Activated naive CD8-positive, alpha-beta T cell treated with anti-CD3 and anti-CD28 coated beads, Interleukin-2, amount 50 U/mL, for 24 hours (primary cell): ENCODE measurements at regions not wholly inside any gene's neighbourhood (a gene's known extent, or its start where the extent isn't known, plus 50 kb on each side); places are given as distances from the start of the nearest gene placed in this dataset.

Source experiments
- ATAC-seq: fragments of 150-1000 bp; cut with Tn5 transposase; one replicate; pipeline ENCODE4 v1.10.0; 2021
- DNase-seq: peaks from one replicate; pipeline ENCODE4 v3.0.0; 2021
- H3K27ac Mint-ChIP-seq: one replicate; pipeline ENCODE4 v1.8.0; 2021; ENCODE audit warnings: mild to moderate bottlenecking, mixed read lengths
- H3K27me3 Mint-ChIP-seq: one replicate; pipeline ENCODE4 v1.8.0; 2021; ENCODE audit warnings: mixed read lengths
- H3K36me3 Mint-ChIP-seq: one replicate; pipeline ENCODE4 v1.8.0; 2021; ENCODE audit warnings: low read depth, mixed read lengths
- H3K4me1 Mint-ChIP-seq: one replicate; pipeline ENCODE4 v1.8.0; 2021; ENCODE audit warnings: mixed read lengths
- H3K4me3 Mint-ChIP-seq: one replicate; pipeline ENCODE4 v1.8.0; 2021; ENCODE audit warnings: mild to moderate bottlenecking, moderate library complexity, mixed read lengths
- H3K9me3 Mint-ChIP-seq: one replicate; pipeline ENCODE4 v1.8.0; 2021; ENCODE audit warnings: mixed read lengths

DNA sequence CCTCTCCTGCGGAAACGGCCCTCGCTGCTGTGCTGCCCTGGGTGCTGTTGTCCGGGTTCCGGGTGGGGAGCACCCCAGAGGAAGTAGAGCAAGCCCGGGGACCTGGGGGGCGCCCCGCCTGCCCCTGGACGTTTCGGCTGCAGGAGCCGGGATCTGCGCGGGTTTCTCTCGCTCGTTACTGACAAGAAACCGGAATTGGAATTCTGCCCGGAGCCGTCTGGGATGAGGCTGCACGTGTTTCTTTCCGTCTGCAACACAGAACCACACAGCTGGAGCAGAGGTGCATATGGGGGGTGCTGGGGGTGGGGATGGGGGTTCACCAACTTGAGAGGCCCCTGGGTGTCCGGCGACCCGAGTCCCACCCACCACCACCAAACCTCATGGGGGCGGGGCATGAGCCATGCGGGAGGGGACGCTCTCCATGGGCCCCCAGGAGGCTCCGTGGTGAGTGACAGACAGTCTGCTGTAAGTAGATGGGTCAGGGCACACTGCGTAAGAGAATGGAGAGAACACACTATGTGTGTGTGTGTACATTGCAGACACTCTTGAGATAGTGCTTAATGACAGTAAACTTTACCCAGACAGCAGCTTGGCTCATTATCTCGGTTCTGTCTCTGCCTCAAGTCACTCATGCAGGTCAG lies 261.4 kb upstream of the C1orf174 start:
- peaks cover 15% of the 10 kb centered on the region for H3K27me3 Mint-ChIP-seq
- H3K4me1 Mint-ChIP-seq, result no peaks in the 10 kb centered on the region
- no peak overlapping the region for H3K4me3 Mint-ChIP-seq
- no peak for ATAC-seq
- no peak for DNase-seq
- H3K9me3 Mint-ChIP-seq, result no peaks in the 10 kb centered on the region
- H3K27ac Mint-ChIP-seq, result no peak overlapping the region
- no peaks in the 10 kb centered on the region for H3K36me3 Mint-ChIP-seq

DNA sequence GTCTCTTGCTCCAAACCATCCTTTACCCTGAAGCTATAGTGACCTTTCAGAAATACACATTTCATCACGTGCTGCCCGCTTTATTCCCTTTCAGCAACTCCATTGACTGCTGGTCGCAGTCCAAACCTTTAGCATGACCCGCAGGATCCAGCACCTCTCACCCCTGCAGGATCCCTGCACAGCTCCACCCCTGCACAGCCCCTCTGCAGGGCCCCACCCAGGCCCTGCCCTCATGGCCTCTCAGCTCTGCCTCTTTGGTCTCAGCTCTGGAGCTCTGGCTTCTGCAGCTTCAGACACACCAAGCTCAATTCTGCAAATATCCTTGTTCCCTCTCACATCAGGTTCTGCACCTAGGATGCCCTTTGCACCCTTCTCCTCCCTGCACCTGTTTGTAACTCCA lies 264.9 kb upstream of the C1orf174 start:
- H3K9me3 Mint-ChIP-seq, result no peaks in the 10 kb centered on the region
- no peaks in the 10 kb centered on the region for H3K36me3 Mint-ChIP-seq
- no peak for DNase-seq
- peaks cover 20% of the 10 kb centered on the region for H3K27me3 Mint-ChIP-seq
- H3K4me1 Mint-ChIP-seq, result no peaks in the 10 kb centered on the region
- H3K4me3 Mint-ChIP-seq, result no peak overlapping the region
- H3K27ac Mint-ChIP-seq, result no peak overlapping the region
- ATAC-seq, result no peak

DNA sequence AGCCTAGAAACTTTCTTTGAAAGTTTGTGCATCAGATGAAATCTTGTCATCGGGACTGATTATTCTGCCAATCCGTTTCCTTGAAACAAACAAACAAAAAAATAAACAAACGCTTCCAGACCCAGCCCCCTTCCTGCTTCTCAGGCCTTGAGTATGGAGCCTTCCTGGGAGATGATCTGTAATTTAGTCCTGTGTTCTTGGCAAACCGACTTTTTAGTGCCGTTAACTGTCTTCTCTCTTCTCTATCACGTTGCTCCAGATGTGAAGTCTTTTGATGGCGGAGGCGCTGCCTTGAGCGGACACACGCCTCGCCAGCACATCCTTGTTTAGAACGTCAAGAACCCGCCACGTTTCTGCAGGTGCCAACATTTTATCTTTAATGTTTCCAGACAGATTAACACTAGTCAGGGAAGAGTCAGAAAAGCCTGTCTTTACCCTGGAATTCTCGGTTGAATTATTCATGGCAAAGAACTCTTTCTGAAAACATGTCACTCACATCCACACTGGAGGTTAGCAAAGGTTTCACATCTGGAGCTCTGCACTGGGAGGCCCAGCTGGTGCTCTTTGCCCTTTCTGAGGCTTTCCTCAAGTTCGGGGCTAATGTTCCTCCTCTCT lies 265.7 kb upstream of the C1orf174 start:
- Mint-ChIP-seq H3K4me1 (no peaks in the 10 kb centered on the region), H3K36me3 (no peaks in the 10 kb centered on the region), H3K9me3 (no peaks in the 10 kb centered on the region), H3K27ac (no peak overlapping the region), H3K27me3 (peaks cover 20% of the 10 kb centered on the region), H3K4me3 (no peak overlapping the region)
- DNase-seq, result no peak
- ATAC-seq, result no peak

DNA sequence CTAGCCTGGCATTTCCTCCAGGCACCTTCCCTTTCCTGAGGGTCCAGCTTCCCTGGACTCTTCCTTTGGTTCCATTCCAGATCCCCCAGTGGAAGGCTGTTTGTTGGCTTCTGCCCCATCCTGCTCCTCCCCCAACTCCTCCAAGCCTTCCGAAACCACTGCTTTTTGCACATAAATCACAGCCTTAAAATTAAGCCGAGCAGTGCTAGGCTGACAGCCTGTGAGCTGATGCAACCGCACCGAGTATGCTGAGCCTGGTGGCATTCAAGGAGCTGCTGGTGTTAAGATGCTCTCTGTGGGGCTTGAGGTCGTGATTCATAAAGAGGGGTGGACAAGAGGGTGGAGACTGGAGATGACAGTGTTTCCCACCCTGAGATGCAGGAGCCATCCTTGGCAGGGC lies 266.6 kb upstream of the C1orf174 start:
- Mint-ChIP-seq H3K36me3 (no peaks in the 10 kb centered on the region), H3K9me3 (no peaks in the 10 kb centered on the region), H3K27me3 (peaks cover 20% of the 10 kb centered on the region), H3K4me1 (no peaks in the 10 kb centered on the region), H3K27ac (no peak overlapping the region), H3K4me3 (no peak overlapping the region)
- DNase-seq (no peak), ATAC-seq (no peak)

DNA sequence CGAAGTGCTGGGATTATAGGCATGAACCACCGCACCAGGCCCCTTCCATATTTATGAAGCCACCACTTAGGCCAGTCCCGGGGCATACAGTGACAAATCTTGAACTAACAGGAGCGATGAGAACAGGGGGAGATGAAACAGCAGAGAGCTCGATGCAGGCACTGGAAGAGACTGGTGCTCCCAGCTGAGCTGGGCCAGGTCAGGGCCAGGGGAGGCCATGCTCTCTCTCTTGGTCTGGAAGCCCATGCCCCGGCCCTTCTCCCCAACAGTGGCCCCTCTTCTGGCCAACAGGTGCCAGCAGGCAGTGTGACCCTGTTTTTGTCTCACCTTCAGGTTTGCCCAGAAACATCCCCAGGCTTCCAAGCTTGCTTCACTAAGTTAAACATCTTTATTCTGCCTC lies 269.9 kb upstream of the C1orf174 start:
- no peak for ATAC-seq
- H3K27me3 Mint-ChIP-seq, result peaks cover 21% of the 10 kb centered on the region
- H3K4me1 Mint-ChIP-seq, result no peaks in the 10 kb centered on the region
- DNase-seq, result no peak
- no peak overlapping the region for H3K27ac Mint-ChIP-seq
- no peaks in the 10 kb centered on the region for H3K9me3 Mint-ChIP-seq
- no peaks in the 10 kb centered on the region for H3K36me3 Mint-ChIP-seq
- H3K4me3 Mint-ChIP-seq, result no peak overlapping the region

DNA sequence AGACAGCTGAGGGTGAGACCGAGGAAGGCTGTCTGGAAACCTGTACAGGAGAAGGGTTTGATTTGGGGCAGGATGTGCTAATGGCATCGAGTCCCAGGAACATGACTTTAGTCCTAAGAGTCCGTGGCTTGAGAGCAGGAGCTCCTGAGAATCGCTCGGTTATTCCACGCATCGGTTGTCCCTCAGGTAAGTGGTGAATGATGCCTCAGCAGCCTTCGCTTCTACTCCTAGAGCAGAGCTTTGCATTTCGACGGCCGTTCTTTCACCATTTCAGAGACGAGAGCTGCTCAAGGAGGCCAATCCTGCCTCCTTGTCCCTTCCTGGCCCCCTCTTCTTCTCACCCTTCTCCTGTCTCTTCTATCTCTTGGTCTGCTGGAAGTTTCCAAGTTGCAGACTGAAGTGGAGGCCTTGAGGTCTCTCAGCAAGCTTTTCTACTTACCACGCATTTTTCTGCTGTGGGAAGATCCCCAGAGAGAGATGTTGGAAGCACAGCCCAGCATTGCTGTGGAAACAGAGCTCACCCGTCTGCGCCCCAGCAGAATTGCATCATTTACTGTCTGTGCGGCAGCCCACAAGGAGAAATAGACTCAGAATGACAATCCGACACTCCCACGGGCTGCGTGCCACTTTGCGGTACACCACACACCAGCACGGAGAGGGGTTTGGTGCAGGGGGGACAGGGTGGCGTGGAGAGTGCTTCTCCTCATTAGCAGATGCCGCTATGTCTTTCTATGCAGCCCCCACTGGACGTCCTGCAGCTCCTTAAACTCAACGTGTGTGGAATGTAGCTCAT lies 270.7 kb upstream of the C1orf174 start:
- no peak for DNase-seq
- H3K27ac Mint-ChIP-seq, result no peak overlapping the region
- ATAC-seq, result no peak
- H3K27me3 Mint-ChIP-seq, result peaks cover 13% of the 10 kb centered on the region
- no peaks in the 10 kb centered on the region for H3K4me1 Mint-ChIP-seq
- H3K36me3 Mint-ChIP-seq, result no peaks in the 10 kb centered on the region
- H3K9me3 Mint-ChIP-seq, result no peaks in the 10 kb centered on the region
- no peak overlapping the region for H3K4me3 Mint-ChIP-seq

DNA sequence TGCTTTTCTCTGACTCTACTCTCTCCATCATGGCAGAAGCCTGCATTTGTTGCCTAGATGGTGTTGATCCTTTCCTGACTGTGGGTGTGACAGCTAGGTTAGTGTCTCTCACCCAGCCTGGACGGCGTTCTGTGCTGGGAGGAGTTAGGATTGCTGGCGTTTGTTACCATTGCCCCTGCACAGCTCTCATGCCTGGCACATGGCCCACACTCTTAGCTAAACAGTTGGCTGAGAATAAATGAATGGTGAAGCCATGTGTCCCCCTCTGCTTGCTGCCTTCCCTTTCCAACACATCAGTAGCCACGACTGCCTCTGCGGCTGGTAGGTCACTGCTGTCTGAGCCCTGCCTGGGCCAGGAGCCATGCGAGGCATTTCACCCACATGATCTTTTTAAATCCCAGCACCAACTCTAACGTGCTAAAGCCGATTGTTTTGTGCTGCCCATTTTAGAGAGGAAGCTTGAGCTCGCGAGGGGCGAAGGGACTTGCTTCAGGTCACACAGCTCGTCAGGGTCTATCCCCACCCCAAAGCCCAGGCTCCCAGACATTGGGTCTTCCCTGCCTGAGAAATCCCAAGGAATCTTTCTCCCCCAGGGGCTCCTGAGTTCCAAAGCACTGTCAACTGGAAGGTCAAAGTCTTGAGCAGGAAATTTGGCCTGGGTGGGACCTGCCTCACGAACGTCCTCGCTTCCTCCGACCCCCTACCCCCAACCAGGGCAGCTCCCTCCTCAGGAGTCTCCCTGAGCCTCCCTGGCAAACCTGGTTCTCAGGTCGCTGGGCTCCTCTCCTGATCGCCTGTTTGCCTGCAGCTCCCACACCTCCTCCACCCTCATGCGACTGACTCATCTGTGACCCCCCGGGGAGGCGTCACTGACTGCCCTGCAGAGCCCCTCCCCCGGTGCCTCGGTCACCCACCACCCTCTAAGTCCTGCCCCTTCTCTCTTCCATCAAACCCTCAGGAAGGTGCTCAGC lies 271.7 kb upstream of the C1orf174 start:
- H3K36me3 Mint-ChIP-seq, result no peaks in the 10 kb centered on the region
- DNase-seq (no peak), ATAC-seq (no peak)
- H3K27ac Mint-ChIP-seq, result no peak overlapping the region
- no peaks in the 10 kb centered on the region for H3K9me3 Mint-ChIP-seq
- no peak overlapping the region for H3K4me3 Mint-ChIP-seq
- H3K4me1 Mint-ChIP-seq, result no peaks in the 10 kb centered on the region
- peaks cover 10% of the 10 kb centered on the region for H3K27me3 Mint-ChIP-seq

DNA sequence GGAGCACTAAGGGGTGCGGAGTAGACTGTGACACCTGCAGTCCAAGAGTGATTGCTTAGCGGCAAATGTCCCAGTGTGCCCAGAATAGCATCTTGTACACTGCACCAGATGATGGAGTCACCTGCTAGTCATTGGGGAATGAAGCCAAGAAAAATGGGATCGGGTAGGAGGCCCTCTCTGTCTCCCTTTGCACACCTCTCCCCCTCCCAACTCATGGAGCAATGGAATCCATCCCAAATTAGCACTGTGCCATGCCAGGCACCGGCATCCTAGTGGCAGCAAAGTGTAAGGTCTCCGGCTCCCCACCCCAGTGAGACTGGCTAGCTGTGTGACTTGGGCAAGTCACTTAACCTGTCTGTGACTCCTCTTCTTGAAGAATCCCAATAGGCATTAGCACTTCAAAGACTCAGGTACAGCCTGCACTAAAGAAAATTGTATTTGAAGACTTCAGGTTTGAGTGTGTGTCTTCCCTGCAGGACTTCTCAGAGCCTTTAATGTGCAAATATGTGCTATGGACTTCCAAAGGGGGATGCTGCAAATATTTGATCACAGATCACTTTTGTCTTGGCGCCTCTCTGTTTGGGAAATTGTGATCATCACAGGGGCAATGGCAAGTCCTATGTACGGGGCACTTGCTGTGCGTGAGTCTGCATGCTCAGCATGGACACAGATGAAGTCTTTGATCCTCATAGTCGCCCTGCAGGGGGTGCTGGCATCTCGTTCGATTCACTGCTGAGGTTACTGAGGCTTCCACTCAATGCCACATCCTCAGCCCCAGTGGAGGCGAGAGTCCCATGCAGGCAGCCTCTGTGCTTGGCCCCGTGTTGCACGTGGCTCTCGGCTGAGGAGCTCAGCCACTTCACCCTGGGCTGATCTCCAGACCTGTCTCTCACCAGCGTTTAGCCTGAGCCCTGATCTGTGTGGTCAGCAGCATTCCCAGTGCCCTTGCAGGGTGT lies 272.9 kb upstream of the C1orf174 start:
- no peak overlapping the region for H3K4me3 Mint-ChIP-seq
- H3K27ac Mint-ChIP-seq, result no peak overlapping the region
- peak; percentile 15 for DNase-seq
- no peaks in the 10 kb centered on the region for H3K9me3 Mint-ChIP-seq
- ATAC-seq, result peak; percentile 35
- H3K4me1 Mint-ChIP-seq, result no peaks in the 10 kb centered on the region
- peaks cover 6% of the 10 kb centered on the region for H3K27me3 Mint-ChIP-seq
- H3K36me3 Mint-ChIP-seq, result no peaks in the 10 kb centered on the region

DNA sequence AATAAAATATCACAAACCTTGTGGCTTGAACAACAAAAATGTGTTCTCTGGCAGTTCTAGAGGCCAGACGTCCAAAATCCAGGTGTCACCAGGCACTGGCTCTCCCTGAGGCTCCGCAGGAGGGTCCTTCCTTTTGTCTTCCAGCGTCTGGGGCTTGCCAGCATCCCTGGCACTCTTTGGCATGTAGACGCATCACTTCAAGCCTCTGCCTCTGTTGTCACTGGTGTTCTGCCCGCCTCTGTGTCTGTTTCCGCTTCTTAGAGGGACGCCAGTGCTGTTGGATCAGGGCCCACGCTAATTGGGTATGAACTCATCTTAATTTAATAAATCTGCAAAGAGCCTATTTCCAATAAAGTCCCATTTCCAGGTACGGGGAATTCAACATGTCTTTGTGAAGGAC lies 273.7 kb upstream of the C1orf174 start:
- DNase-seq (no peak), ATAC-seq (no peak)
- H3K4me3 Mint-ChIP-seq, result no peak overlapping the region
- H3K36me3 Mint-ChIP-seq, result no peaks in the 10 kb centered on the region
- H3K27ac Mint-ChIP-seq, result no peak overlapping the region
- H3K4me1 Mint-ChIP-seq, result no peaks in the 10 kb centered on the region
- no peaks in the 10 kb centered on the region for H3K9me3 Mint-ChIP-seq
- H3K27me3 Mint-ChIP-seq, result peaks cover 5% of the 10 kb centered on the region

DNA sequence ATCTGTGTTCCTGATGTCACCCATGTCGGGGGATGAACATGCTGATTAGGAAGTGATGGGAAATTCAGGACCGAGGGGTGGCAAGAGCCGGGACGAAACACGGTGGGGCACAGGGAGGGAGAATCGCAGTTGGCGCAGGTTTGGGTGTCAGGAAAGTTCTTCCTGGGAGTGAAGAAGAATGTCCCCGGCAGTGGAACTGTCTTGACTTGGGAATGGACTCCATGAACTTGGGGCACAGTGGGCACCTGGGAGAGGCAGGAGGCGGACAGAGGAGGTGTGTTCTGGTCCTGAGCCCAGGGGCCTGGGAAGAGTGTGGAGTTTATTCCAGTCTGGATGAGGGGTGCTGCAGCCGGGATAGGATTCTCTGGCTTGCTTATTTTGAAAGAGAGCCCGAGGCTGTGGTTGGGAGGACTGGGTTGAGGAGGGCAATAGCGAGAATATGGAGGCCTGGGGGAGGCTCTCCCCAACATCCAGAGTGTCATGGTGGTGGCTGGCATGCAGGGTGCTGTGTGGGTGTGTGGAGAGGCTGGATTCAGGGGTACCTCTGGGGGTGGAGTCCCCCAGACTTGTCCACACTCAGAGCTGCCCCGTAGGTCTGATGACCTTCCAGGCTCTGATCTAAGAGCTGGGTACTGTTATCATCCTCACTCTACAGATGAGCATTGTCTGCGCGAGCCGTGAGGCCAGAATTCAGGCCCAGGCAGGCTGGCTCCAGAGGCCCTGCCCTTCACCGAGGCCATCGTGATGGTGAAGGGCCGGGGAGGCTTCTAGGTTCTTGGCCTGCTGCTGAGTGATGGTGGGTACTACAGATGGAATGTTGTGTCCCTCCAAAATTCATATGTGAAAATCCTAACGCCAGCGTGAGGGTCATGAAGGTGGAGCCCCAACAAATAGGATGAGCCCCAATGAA lies 274.5 kb upstream of the C1orf174 start:
- DNase-seq, result no peak
- no peak for ATAC-seq
- Mint-ChIP-seq H3K4me3 (no peak overlapping the region), H3K36me3 (no peaks in the 10 kb centered on the region), H3K27ac (no peak overlapping the region), H3K4me1 (no peaks in the 10 kb centered on the region), H3K9me3 (no peaks in the 10 kb centered on the region), H3K27me3 (peaks cover 5% of the 10 kb centered on the region)

DNA sequence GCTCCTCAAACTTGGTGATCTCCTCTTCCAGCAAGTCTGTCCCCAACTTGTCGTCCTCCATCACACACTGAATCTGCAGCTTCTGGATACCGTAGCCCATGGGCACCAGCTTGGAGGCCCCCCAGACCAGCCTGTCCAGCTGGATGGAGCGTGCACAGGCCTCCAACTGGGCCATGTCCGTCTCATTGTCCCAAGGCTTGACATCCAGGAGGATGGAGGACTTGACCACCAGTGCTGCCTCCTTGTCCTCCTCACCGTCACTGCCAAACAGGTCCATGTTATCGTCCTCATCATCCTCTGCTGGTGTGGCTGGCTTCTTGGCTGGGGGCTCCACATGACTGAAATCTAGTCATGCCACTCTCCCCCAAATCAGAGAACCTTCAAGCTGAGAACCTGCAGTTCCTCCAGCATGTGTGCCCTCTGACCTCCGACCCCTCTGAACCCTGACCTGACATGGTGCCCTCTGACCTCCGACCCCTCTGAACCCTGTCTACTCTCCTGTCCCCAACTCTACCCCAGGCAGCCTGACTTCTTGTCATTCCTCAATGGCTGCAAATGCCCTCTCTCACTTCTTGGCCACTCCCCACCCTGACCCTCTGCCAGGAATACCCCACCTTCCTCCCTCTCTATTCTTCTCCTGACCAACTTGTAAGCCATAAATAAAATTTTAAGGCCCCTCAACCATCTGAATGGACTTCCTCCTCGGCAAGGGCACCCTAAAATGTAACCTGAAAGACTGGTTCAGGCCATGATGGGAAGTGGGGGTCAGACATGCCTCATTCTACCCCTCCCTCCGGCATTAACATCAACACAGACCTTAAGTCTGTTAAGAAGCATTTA lies 275.7 kb upstream of the C1orf174 start:
- DNase-seq (no peak), ATAC-seq (no peak)
- H3K9me3 Mint-ChIP-seq, result no peaks in the 10 kb centered on the region
- no peaks in the 10 kb centered on the region for H3K4me1 Mint-ChIP-seq
- peaks cover 5% of the 10 kb centered on the region for H3K27me3 Mint-ChIP-seq
- no peak overlapping the region for H3K27ac Mint-ChIP-seq
- H3K4me3 Mint-ChIP-seq, result no peak overlapping the region
- no peaks in the 10 kb centered on the region for H3K36me3 Mint-ChIP-seq

DNA sequence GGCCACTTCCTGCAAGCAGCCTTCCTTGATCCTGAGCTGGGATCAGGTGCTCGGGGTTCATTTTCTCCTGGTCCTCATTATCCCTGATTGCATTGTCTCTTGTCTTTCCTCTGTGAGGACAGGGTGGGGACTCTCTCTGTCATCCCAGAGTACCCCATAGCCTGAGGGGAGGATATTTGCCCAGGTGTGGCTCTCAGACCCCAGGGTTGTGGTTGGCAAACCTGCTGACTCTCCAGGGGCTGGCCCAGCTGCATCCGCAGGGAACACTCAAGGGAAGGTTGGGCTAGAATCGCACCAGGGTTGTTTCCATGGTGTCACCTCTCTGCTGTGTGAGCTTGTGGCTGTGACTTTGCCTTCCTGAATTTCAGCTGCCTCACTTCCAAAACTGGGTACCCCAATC lies 276.8 kb upstream of the C1orf174 start:
- Mint-ChIP-seq H3K27ac (no peak overlapping the region), H3K4me3 (no peak overlapping the region)
- DNase-seq, result no peak

More for the DNA sequence above, 276.8 kb upstream of the C1orf174 start:
- no peak for ATAC-seq
- no peaks in the 10 kb centered on the region for H3K36me3 Mint-ChIP-seq
- peaks cover 5% of the 10 kb centered on the region for H3K27me3 Mint-ChIP-seq
- no peaks in the 10 kb centered on the region for H3K9me3 Mint-ChIP-seq
- H3K4me1 Mint-ChIP-seq, result no peaks in the 10 kb centered on the region
